GM23248 (cell line): ENCODE measurements at regions not wholly inside any gene's neighbourhood (a gene's known extent, or its start where the extent isn't known, plus 50 kb on each side); places are given as distances from the start of the nearest gene placed in this dataset.

Experiments
- EZH2 ChIP-seq: fragments of 200-600 bp; sonication (generic); IDR thresholded peaks from 2 replicates; pipeline ENCODE4 v1.6.1; 2018; ENCODE audit warnings: antibody characterized with exemption, mild to moderate bottlenecking; ENCODE audit not compliant: insufficient read depth, poor library complexity, severe bottlenecking
- EZH2phosphoT487 ChIP-seq: fragments of 200-600 bp; sonication (generic); IDR thresholded peaks from 2 replicates; pipeline ENCODE4 v1.6.1; 2018; ENCODE audit warnings: antibody characterized with exemption, moderate library complexity, mild to moderate bottlenecking, low read depth; ENCODE audit not compliant: insufficient read depth

DNA sequence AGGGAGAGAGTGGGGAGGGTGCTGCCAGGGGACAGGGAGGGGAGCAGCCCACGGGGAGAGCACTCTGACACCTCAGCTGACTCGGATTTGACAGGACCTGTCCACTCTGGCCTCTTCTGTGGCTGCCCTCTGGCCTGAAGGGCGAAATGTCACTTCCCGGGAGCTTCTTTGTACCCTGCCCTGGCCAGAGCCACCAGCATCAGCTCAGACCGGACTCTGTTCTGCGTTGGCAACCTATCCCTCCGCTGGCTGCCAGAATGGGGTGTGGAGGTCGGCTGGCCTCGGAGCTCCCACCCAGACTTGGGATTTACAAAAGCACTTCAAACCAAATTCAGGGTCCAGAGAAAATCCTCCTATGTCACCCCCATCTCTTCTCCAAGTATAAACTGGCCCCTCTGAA is 336.7 kb upstream of the FRG2C start:
- no peak for TF ChIP-seq EZH2phosphoT487
- TF ChIP-seq EZH2 = no peak
